ENCODE measurements at regions not wholly inside any gene's neighbourhood (a gene's known extent, or its start where the extent isn't known, plus 50 kb on each side); places are given as distances from the start of the nearest gene placed in this dataset.
A peak's percentile ranks its signal among the peaks of the same experiment; 100 is the strongest.

- peak; percentile 4 for DNase-seq (ENCODE audit: low read depth)
- H3K4me3 ChIP-seq (ENCODE audit: control insufficient read depth, low read depth, low read length), result no peak overlapping the region
- TF ChIP-seq, protein P1, sequence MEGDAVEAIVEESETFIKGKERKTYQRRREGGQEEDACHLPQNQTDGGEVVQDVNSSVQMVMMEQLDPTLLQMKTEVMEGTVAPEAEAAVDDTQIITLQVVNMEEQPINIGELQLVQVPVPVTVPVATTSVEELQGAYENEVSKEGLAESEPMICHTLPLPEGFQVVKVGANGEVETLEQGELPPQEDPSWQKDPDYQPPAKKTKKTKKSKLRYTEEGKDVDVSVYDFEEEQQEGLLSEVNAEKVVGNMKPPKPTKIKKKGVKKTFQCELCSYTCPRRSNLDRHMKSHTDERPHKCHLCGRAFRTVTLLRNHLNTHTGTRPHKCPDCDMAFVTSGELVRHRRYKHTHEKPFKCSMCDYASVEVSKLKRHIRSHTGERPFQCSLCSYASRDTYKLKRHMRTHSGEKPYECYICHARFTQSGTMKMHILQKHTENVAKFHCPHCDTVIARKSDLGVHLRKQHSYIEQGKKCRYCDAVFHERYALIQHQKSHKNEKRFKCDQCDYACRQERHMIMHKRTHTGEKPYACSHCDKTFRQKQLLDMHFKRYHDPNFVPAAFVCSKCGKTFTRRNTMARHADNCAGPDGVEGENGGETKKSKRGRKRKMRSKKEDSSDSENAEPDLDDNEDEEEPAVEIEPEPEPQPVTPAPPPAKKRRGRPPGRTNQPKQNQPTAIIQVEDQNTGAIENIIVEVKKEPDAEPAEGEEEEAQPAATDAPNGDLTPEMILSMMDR (conservative IDR thresholded peaks at IDR 0.05; ENCODE audit: control insufficient read depth, insufficient read depth, low read depth, low read length), result no peak
Measured at GRCh38 chr13:63351081-63351480, 1935.4 kb upstream of the PCDH20 start.

DNA sequence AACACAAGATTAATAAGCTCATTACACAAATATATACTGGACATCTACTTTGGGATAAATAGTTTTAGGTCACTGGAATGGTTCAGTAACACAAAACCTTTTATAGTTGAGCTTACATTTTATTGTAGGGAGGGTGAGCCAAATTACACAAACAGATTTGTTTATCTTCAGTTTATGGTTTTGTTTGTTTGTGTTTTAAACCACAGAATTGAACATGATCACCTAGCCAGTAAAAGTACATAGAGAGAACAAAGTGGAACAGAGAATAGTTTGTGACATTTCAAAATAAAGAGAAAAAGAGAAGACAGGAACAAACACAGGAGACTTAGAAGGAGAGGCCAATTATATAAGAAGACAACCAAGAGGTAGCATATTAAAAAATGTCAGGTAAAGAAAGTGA lies 1930.2 kb upstream of the PCDH20 start:
- TF ChIP-seq, protein P1 (conservative IDR thresholded peaks at IDR 0.05; ENCODE audit: control insufficient read depth, insufficient read depth, low read depth, low read length), result no peak
- DNase-seq (ENCODE audit: low read depth), result no peak
- H3K4me3 ChIP-seq (ENCODE audit: control insufficient read depth, low read depth, low read length), result no peak overlapping the region

DNA sequence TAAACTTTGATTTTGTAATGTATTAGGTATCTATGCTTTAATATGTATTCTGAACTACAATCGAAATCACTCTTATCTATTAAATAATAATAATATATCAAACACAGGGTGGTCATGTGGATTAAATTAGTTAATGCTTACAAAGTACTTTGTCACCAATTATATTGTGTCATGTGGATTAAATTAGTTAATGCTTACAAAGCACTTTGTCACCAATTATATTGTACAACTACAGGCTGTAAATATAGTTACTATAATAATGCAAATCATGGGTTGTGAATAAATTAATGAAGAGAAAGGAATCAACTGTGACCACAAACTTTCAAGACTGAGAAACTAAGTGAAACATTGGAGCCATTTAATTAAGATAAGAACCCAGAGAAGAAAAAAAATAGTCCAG lies 1929.1 kb upstream of the PCDH20 start:
- DNase-seq (ENCODE audit: low read depth), result no peak
- TF ChIP-seq, protein P1 (conservative IDR thresholded peaks at IDR 0.05; ENCODE audit: control insufficient read depth, insufficient read depth, low read depth, low read length), result no peak

DNA sequence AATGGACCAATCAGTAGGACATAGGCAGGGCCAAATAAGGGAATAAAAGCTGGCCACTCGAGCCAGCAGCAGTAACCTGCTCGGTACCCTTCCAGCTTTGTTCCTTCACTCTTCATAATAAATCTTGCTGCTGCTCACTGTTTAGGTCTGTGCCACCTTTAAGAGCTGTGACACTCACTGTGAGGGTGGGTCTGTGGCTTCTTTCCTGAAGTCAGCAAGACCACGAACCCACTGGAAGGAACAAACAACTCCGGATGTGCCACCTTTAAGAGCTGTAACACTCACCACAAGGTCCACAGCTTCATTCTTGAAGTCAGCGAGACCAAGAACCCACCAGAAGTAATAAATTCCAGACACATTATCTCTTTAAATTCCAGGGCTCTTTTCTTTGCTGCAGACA lies 1922.3 kb upstream of the PCDH20 start:
- H3K4me3 ChIP-seq (ENCODE audit: control insufficient read depth, low read depth, low read length), result no peak overlapping the region
- TF ChIP-seq, protein P1 (conservative IDR thresholded peaks at IDR 0.05; ENCODE audit: control insufficient read depth, insufficient read depth, low read depth, low read length), result no peak
- DNase-seq (ENCODE audit: low read depth), result no peak

More for the DNA sequence above, 1929.1 kb upstream of the PCDH20 start:
- H3K4me3 ChIP-seq (ENCODE audit: control insufficient read depth, low read depth, low read length), result no peak overlapping the region

- H3K4me3 ChIP-seq (ENCODE audit: control insufficient read depth, low read depth, low read length), result no peak overlapping the region
- TF ChIP-seq, protein P1 (conservative IDR thresholded peaks at IDR 0.05; ENCODE audit: control insufficient read depth, insufficient read depth, low read depth, low read length), result no peak
- DNase-seq (ENCODE audit: low read depth), result no peak
Measured at GRCh38 chr13:63337041-63337440, 1921.4 kb upstream of the PCDH20 start.

DNA sequence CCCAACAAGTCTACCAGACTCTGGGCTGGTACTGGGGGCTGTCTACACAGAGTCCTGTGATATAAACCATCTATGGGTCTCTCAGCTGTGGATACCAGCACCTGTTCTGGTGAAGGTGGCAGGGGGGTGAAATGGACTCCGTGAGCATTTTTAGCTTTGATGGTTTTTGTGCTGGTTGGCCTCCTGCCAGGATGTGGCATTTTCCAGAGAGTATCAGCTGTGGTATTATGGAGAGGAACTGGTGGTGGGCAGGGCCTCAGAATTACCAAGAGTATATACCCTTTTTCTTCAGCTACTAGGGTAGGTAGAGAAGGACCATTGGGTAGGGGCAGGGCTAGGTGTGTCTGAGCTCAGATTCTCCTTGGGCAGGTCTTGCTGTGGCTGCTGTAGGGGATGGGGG lies 1920.9 kb upstream of the PCDH20 start:
- no peak for DNase-seq (ENCODE audit: low read depth)
- no peak overlapping the region for H3K4me3 ChIP-seq (ENCODE audit: control insufficient read depth, low read depth, low read length)

More for the DNA sequence above, 1920.9 kb upstream of the PCDH20 start:
- TF ChIP-seq, protein P1 (conservative IDR thresholded peaks at IDR 0.05; ENCODE audit: control insufficient read depth, insufficient read depth, low read depth, low read length), result no peak

Data from fibroblast of mammary gland (primary cell).